ENCODE measurements at regions not wholly inside any gene's neighbourhood (a gene's known extent, or its start where the extent isn't known, plus 50 kb on each side); places are given as distances from the start of the nearest gene placed in this dataset.
"Not testable (repeated sequence)": the region's sequence is repeated elsewhere in the genome, so short reads cannot be mapped to it uniquely, and the experiment has no call there.

DNA sequence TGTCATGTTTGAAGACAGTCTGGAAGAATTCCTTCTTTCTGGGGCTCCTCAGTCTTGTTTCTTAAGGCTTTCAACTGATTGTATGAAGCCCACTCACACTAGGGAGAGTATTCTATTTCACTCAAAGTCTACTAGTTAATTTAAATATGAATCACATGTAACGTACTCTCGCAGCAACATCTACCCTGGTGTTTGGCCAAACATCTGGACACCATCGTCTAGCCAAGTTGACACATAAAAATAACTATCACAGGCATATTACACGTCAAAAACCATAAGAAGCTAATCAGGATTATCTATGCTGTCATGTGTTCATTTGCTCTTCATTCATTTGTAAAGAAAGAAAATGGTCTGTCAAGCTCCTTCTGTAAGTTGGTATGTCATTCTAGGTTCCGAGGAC, 787.4 kb downstream of the KCNJ2 start:
- DNase-seq, result no peak

DNA sequence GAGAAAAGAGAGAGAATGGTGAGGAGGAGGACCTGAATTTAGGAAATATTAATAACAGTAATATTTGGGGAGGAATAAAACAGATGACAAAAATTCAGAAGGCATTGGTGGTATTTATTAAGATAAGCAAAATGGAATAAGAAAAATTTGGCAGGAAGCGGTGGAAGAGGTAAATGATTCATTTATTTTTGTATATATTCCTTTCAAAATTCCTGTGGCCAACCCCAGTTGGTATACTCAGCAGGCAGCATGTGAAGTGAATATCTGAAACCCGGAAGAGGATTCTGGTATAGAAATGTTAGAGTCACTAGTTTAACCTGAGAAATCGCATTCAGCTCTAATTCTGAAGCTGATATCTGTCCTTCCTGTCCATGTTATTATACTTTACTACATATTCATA, 792.0 kb downstream of the KCNJ2 start:
- DNase-seq, result no peak

DNA sequence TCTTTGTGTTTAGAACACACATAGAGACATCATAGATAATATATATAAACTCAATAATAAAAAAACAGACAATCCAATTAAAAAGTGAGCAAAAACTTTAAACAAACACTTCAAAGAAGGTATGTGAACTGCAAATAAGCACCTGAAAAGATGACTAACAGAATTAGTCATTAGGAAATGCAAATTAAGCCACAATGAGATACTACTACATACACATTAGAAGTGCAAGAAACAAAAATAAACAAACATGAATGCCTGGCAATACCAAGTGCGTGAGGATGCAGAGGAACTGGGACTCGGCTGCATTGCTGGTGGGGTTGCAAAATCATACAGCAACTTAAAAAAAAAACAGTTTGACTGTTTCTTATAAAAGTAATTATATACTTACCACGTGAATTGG, 799.0 kb downstream of the KCNJ2 start:
- DNase-seq, result no peak

DNA sequence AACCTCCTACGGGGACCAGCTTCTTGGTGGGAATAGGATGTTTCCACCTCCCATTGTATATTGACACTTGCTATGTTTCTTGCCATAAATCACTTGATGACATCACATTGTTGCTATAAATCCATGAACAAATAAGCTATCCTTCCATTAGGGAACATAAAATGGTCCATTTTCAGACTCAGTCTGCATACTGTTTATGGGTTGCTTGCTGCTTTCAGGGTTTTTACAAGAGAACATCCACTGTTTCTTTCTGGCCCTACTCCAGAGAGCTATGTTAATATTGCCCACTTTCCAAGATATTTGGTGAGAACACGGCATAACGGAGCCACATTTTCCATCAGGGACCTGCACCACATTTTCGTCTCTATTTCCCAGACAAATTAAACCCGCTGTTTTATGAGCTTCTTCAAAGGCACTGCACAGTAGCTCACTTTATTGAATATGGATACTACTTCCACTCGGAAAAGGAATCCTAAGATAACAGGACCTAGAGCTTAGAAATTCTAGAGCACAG, 800.2 kb downstream of the KCNJ2 start:
- no peak for DNase-seq

DNA sequence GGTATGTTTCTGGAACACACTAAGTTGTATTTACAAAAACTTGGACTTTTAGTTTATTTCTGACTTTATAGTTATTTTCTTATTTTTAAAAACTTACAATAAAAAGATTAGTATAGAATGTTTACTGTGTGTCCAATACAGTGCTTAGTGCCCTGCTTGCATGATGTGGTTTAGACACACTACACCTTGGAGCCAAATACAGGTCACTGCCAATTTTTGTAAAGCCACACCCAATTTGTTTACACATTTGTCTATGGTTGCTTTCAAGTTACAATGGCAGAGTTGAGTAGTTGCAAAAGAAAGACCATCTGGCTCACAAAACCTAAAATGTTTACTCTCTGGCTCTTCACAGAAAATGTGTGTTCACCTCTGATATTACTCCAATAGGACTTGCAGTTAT, 807.1 kb downstream of the KCNJ2 start:
- DNase-seq, result no peak

DNA sequence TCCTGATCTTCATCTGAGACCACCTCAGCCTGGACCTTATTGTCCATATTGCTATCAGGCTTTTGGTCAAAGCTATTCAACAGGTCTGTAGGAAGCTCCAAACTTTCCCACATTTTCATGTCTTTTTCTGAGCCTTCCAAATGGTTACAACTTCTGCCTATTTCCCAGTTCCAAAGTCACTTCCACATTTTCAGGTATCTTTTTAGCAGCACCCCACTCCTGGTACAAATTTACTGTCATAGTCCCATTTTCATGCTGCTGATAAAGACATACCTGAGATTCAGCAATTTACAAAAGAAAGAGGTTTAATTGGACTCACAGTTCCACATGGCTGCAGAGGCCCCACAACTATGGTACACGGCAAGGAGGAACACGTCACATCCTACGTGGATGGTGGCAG, 815.5 kb downstream of the KCNJ2 start:
- DNase-seq, result no peak

DNA sequence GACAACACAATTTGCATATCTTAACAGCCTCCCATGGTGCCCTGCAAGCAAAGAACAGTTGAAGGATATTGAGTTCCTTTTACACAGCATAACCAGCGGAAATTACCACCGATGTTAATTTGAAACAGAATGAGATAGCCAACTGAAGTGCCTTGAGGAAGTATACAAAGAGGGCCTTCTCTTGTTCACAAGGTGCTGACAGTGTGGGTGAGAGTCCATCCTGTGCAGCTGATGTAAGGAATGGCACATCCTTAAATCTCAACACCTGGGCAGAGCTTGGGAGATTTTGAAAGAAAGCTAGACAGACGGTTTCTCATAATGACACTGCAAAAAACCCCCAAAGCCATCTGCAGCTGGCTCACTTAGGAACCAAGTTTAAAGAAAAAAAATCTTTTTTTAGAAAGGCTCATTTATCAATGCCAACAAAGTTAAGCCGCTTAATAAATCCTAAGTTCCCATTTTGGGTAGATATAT, 818.6 kb downstream of the KCNJ2 start:
- no peak for DNase-seq

DNA sequence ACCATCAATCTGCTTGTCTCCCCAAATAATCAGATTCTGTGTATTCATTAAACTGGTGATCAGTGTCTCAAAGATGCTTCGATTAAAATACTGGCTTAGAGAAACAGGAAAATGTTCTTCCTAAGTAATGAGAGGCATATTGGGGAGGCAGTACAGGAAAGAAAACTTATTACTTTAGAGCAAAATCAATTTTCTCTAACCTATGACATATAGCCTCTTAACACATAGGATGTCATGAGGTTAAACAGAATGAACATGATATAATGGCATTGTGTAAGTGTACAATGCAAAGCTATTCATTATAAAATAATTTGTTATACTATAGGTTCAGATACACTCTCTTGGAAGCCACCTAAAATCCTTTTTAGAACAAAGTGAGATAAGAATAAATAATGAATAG, 819.3 kb downstream of the KCNJ2 start:
- no peak for DNase-seq

DNA sequence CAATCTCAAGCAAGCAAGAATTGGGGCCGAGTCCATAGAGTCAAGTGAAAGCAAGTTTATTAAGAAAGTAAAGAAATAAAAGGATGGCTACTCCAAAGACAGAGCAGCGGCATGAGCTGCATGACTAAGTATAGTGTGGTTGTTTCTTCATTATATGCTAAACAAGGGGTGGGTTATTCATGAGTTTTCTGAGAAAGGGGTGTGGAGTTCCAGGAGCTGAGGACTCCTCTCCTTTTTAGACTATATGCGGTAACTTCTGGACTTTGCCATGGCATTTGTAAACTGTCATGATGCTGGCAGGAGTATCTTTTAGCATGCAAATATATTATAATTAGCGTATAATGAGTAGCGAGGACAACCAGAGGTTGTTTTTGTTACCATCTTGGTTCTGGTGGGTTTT, 819.9 kb downstream of the KCNJ2 start:
- DNase-seq, result no peak

DNA sequence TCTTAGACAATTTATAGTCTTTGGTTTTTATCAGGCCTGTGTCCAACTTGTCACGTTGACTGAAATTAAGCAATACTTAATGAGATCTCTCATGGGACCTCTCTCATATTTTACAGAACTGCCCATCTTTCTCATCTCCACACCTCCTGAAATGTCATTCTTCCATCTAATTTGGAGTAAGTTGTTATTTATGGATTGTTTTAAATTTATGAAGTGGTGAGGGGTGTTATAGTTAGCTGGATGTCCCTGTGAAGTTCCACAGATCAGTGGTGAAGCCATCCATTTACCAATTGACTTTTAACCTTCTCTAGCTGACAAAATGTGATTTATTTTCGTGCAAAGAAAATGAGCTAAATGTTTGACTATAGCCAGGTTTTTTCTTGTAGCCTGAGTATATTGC, 824.9 kb downstream of the KCNJ2 start:
- DNase-seq, result no peak

DNA sequence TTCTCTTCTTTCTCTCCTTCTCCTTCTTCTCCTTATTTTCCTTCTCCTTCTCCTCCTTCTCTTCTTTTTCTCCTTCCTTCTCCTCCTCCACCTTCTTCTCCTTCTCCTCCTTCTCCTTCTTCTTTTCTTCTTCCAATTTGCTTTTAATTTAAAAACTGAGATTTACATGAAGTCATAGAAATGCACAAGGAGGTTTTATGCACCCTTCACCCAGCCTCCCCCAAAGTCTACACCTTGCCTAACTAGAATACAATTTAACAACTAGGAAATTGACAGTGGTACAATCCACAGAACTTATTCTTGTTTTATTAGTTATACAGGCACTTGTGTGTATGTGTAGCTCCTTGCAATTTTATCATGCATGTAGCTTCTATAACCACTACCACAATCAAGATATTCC, 826.7 kb downstream of the KCNJ2 start:
- DNase-seq, result no peak

DNA sequence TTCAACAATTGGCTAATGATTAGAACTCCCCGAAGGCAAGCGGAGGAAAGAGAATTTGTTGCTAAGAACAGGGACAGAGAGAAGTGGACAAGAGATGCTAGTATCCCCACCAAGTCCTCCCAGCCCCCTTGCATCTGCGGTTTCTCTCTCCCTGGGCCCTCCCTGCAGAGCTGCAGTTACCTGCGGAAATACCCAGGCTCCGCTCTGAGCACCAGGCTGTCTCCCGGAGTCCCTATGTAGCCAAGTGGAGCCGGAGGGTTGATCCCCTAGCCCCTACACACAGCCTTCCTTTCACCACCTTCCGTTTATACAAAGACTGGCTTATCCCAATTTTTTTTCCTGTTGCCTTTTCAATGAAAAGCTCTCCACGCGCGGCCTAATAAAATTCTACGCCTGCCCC, 834.4 kb downstream of the KCNJ2 start:
- DNase-seq, result no peak

DNA sequence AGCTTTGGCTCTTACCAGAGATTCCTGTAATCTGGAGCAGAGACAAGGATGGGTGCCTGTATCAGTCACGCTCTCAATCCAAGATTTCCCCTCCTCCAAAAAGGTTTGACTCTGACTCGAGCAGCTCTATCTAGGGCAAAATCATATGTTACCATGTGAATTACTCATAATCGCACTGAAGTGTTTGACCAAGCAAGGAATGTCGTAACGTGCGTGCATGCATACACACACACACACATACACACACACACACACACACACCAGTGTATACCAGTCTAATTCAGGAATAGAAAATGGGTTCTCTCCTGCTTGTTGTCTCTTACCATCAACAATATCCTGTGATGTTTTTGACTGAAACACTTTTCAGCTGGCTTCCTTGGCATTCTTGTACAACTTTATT, 835.1 kb downstream of the KCNJ2 start:
- DNase-seq, result no peak

DNA sequence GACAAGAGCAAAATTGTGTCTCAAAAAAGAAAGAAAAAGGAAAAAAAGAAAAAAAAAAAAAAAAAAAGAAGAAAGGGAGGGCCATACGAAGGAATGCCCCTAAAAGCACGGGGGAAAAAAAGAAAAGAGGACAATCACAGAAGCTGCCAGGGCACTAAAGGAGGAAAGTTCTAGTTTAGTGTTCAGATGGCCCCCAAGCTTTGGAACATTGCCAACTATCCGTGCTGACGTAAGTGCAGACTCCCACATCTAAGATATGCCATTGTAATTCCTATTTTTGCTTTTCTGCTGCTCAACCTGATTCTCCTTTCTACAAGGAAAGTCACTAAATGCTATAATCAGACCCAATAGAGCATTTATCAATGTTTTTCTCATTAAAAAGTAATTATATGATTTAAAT, 842.1 kb downstream of the KCNJ2 start:
- DNase-seq, result no peak

DNA sequence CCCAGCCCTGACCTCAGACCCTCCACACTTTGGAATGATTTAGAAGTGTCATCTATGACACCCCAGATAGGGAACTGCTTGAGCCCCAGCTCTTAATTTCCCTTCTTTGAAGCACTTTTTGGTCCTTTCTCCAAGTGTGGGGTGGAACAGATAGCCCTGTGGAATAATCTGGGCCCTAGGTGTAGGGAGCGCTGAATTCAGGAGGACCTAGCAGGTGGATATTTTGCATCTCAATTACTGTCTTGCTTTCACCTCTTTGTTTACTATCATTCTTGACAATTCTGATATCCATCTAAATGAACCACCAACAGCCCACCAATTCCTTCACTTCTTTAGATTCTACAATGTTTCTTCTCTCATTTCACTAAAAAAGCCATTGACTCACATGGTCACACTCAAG, 850.4 kb downstream of the KCNJ2 start:
- DNase-seq, result no peak

DNA sequence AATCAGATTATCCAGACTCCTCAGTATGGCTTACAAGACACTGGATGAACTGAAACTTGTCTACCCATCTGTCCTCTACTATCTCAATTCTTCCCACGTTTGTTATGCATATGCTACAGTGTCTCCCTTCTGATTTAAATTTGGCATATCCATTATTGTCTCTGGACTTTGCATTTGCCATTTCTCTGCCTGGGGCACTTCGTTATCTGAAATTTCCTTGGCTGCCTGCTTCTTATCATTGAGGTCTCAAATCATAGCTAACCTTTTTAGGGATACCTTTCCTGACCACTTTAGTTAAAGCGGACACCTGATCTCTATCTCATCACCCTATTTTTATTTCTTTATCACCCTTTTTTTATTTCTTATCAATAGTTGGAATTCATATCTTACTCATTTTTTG, 853.4 kb downstream of the KCNJ2 start:
- DNase-seq, result no peak

DNA sequence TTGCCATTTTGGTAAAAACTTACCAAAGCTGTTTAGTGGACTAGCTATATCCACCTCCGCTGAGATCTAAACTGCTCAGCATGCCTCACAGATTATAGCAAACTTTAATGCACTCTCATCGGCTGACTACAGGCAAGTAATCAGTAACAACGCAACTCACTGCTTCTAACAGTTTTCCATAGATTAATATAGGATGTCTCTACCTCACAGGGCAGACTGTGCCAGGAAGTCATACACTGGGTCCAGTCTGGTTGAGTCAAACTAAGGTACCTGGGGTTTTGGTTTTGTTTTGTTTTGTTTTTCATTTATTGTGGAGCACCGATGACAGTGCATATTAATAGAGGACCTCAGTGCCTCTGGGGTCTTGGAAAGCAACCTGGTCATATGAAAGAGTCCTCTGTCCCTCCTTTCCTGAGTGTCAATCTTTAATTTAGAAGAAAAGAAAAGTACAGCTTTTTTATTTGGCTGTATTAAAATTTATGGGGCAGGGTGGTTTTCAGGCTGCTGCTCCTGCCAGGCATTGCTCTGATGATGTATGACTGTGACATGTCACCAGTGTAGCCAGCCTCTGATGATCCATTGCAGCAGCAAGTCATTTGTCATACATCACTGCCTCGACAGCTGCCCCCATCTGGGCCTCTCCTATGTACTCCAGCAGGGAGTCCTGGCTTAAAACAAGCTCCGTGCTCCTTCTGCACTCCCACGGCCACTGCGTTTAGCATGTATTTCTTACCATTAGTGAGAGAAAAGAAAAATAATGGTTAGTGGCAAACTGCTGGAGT, 854.1 kb downstream of the KCNJ2 start:
- no peak for DNase-seq

DNA sequence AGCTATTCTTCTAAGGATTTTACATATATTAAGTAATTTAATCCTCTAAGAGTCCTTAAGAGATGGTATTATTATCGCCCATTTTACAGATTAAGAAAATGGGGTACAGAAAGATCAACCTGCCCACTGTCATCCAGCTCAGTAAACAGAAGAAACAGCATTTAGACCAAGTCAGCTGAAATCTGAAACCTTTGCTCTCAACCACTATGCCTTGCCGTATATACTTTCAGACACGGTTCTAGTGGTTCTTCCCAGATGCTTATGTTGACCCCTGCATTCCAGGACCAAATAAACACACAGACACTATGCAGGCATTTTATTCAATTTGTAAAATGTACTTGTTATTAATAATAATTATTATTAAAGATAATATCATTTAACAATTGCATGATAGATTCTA, 854.8 kb downstream of the KCNJ2 start:
- DNase-seq, result no peak

DNA sequence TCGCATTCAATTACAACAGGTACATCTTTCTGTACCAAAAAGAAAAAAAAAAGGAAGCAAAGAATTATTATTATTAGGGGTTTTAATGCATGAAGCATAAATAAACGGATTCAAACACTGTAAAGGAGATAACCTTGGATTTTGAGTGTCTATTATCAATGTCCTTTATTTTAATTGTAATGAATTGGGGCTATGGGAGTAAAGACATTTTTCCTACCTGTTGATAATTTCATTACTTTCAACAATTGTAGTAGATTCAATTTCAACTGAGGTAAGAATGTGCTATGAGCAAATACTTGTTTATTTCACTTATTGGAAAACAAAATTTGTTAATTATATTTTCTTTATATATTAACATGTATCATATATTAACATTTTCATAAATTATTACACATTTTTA, 855.6 kb downstream of the KCNJ2 start:
- DNase-seq, result no peak

DNA sequence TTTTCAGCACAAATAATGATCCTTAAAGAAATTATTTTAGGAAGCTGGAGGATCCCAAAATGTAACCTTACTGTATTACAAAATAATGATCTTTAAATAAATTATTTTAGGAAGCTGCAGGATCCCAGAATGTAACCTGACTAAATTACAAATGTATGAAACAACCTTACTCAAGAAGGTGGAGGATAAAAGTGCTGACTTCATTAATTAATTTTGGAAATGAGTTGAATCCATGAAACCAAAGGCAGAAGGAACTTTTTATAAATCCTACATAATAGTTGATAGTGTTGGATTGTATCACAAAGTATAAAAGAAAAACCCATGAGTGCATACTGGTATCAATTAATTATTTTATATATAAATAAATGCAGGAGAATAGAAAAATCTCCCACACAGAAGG, 859.9 kb downstream of the KCNJ2 start:
- no peak for DNase-seq

DNA sequence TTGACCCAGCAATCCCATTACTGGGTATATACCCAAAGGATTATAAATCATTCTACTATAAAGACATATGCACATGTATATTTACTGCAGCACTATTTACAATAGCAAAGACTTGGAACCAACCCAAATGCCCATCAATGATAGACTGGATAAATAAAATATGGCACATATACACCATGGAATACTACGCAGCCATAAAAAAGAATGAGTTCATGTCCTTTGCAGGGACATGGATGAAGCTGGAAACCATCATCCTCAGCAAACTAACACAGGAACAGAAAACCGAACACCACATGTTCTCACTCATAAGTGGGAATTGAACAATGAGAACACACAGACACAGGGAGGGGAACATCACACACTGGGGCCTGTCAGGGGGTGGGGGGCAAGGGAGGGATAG, 862.0 kb downstream of the KCNJ2 start:
- not testable (repeated sequence) for DNase-seq

DNA sequence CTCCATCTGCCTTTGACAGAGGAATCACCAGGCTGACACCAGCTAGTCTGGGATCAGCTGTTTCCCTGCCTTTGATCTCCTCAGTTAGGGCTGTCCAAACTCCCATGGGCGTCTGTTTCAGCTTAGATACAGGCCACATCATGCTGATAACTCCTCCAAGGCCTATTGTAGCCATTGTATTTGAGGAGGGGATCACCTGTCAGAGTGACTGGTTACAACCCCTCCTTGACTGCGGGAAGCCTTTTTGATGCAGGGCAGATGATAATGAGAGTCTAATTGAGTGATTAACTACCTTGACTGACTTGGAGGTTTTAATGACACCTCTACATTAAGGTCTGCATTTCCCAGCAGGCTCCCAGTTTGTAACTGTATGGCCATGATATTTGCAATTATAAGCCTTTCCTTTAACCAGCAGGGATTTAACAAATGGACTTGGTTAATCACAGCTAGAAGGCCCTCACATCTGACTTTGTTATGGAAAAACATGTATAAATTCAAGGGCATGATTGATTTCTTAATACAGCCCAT, 863.5 kb downstream of the KCNJ2 start:
- DNase-seq, result no peak

DNA sequence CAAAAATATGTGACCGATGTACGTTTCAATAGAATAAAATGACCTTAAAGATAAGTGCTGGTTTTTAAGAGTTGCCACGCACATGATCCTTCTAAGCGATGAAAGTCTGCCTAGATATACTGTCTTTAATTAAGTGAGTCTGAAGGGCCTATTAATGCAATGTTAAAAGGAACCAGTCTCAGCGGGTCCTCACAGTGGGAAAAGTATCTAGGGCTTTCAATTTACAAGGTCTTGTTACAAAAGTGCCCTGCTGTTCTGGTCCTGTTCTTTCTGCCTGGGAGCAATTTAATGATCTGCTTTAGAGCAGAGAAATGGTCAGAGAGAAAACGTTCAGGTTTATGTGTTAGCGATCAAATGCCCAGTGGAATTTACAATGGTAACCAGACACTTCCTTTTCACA, 864.0 kb downstream of the KCNJ2 start:
- DNase-seq, result no peak

DNA sequence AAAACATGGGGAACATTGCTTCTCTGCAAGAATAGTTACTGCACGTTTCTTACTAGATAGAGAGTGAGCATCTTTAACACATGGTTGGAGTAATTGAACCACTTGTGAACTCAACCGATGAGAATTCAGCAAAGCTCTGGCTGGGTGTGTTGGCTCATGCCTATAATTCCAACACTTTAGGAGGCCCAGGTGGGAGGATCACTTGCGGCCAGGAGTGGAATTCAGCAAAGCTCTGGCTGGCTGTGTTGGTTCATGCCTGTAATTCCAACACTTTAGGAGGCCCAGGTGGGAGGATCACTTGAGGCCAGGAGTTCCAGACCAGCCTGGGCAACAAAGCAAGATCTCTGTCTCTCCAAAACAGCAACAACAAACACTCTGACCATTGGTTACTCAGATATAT, 865.9 kb downstream of the KCNJ2 start:
- DNase-seq, result no peak

DNA sequence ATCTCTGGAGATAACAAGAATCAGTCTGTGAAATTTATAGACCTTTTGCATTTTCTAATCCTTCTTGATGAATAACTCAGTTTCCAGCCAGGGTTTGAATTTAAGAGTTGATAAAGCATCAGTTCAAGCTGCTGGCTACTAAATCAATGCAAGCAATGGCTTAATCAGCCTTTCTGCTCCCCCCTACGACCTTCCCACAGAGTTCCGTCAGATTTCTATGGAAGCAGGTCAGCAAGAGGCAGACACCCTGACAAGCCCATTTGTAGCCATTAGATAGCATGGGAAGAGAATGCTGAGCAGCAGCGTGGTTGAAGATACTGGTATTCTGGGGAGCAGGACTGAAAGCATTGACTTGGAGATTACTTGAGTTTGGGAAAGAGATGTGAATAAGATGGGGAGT, 868.1 kb downstream of the KCNJ2 start:
- no peak for DNase-seq

All from CD4-positive, alpha-beta T cell treated with Interleukin-4 for 4 hours (primary cell).